ENCODE measurements at regions not wholly inside any gene's neighbourhood (a gene's known extent, or its start where the extent isn't known, plus 50 kb on each side); places are given as distances from the start of the nearest gene placed in this dataset.

DNA sequence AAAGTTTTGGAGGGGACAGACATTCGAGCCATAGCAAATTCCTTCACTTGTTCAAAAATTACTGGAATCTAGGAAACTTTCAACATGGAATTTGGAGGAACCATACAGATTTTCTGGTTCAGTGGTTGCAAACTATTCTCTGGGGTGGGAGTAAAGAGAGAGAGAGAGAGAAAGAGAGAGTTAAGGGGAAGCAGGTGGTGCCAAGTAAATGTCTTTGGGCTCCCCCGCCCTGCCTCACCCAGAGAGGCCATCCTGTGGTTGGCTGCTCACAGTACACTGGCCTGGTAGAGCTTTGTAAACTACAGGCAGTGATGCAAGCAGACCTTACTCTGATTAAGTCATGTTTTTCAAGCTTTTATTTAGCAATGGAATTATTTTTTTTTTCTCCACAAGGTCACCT, 82.6 kb downstream of the ADAMTS15 start:
- no peaks in the 10 kb centered on the region for H3K36me3 Mint-ChIP-seq (ENCODE audit: insufficient read depth in 1 of 3, low read depth in 3 of 3)
- no peaks in the 10 kb centered on the region for H3K9me3 ChIP-seq (ENCODE audit: control insufficient read depth, low read depth, low read length)
- H4K8ac ChIP-seq (replicated peaks; ENCODE audit: insufficient read length, low read depth, low read length) = no peak overlapping the region
- H2AFZ ChIP-seq (ENCODE audit: low read length) = no peak overlapping the region
- H3K79me1 ChIP-seq (ENCODE audit: insufficient read depth, low read depth, low read length, poor library complexity, severe bottlenecking) = no peaks in the 10 kb centered on the region
- peaks cover 0 to 7% of the 10 kb centered on the region in 2 experiments; a peak in 3 of 4 replicates for H3K4me1 Mint-ChIP-seq
- no peak overlapping the region for H3K4me3 Mint-ChIP-seq
- WGBS (ENCODE audit: extremely low coverage, insufficient read length, low lambda C conversion rate) = no CpG with 5 or more reads among the region's 2 CpGs
- no peak overlapping the region for H2BK5ac ChIP-seq (ENCODE audit: insufficient read length, low read length)
- no peak overlapping the region for H3K27ac ChIP-seq (ENCODE audit: insufficient read length, low read depth, low read length)
- TF ChIP-seq, protein P1, sequence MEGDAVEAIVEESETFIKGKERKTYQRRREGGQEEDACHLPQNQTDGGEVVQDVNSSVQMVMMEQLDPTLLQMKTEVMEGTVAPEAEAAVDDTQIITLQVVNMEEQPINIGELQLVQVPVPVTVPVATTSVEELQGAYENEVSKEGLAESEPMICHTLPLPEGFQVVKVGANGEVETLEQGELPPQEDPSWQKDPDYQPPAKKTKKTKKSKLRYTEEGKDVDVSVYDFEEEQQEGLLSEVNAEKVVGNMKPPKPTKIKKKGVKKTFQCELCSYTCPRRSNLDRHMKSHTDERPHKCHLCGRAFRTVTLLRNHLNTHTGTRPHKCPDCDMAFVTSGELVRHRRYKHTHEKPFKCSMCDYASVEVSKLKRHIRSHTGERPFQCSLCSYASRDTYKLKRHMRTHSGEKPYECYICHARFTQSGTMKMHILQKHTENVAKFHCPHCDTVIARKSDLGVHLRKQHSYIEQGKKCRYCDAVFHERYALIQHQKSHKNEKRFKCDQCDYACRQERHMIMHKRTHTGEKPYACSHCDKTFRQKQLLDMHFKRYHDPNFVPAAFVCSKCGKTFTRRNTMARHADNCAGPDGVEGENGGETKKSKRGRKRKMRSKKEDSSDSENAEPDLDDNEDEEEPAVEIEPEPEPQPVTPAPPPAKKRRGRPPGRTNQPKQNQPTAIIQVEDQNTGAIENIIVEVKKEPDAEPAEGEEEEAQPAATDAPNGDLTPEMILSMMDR (conservative IDR thresholded peaks at IDR 0.05) = no peak; the same call in 2 of the 3 replicates
- H3K23ac ChIP-seq (ENCODE audit: insufficient read length, low read depth, low read length) = no peak overlapping the region
- no peak overlapping the region for H2AK5ac ChIP-seq (ENCODE audit: insufficient read length, low read length)
- H2BK120ac ChIP-seq (ENCODE audit: low read depth, low read length, poor library complexity, severe bottlenecking) = no peak overlapping the region
- no peak overlapping the region for H3K14ac ChIP-seq (ENCODE audit: insufficient read depth, low read length)
- H3K56ac ChIP-seq (ENCODE audit: insufficient read length, low read depth, low read length) = no peak overlapping the region
- H3K9ac ChIP-seq (ENCODE audit: extremely low read depth, insufficient read length, low read length) = no peak overlapping the region
- no peaks in the 10 kb centered on the region for H3K9me3 Mint-ChIP-seq
- H3K4me1 ChIP-seq (ENCODE audit: insufficient read depth, low read length) = no peaks in the 10 kb centered on the region
- H4K5ac ChIP-seq (ENCODE audit: insufficient read length, low read depth, low read length) = no peak overlapping the region
- no peak overlapping the region for H3K4ac ChIP-seq (ENCODE audit: low read depth, low read length)
- no peak overlapping the region for H3K18ac ChIP-seq (ENCODE audit: insufficient read length, low read depth, low read length)
- H2BK12ac ChIP-seq (ENCODE audit: insufficient read length, low read depth, low read length) = no peak overlapping the region
- no peak overlapping the region for H2BK20ac ChIP-seq (ENCODE audit: low read depth, low read length, poor library complexity, severe bottlenecking)
- H3T11ph ChIP-seq (ENCODE audit: low read length) = no peak overlapping the region
- peaks cover 11% of the 10 kb centered on the region for H3K27me3 Mint-ChIP-seq (ENCODE audit: low read depth)
- H3K4me2 ChIP-seq (ENCODE audit: insufficient read depth, insufficient read length, low read length) = no peak overlapping the region
- DNase-seq = no peak
- H3K27ac Mint-ChIP-seq = no peak overlapping the region
- no peak overlapping the region for H4K91ac ChIP-seq (ENCODE audit: insufficient read length, low read depth, low read length)
- no peak overlapping the region for H2BK15ac ChIP-seq (ENCODE audit: low read depth, low read length)
- no peaks in the 10 kb centered on the region for H4K20me1 ChIP-seq (ENCODE audit: control insufficient read depth, insufficient read depth, insufficient read length)
- no peaks in the 10 kb centered on the region for H3K79me2 ChIP-seq (ENCODE audit: insufficient read depth, low read length)
- H3K23me2 ChIP-seq (ENCODE audit: insufficient read length, low read depth, low read length, poor library complexity, severe bottlenecking) = no peaks in the 10 kb centered on the region
- no peaks in the 10 kb centered on the region for H3K27me3 ChIP-seq (ENCODE audit: insufficient read depth, low read length)

Measured in H9 (cell line).